ENCODE measurements at regions not wholly inside any gene's neighbourhood (a gene's known extent, or its start where the extent isn't known, plus 50 kb on each side); places are given as distances from the start of the nearest gene placed in this dataset.

DNA sequence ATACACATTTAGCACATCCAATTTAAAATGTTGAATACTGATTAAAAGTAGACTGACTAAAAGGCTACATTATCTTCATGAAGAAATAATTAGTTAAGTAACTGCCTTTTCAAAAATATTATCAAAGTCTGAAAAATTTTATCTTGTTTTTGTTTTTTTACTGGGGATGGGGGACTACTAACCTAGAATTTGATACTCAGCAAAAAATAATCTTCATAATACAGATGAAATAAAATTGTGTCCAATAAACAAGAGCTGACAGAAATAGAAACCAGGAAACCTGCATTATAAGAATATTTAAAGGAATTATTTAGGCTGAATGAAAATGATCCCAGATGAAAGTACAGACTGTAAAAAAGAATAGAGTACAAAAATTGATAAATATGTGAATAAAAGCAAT, 200.7 kb upstream of the RGPD4 start:
- Histone ChIP-seq H3K27me3 (ENCODE audit: control insufficient read depth in 1 of 2, insufficient read depth in 2 of 2, low read length in 2 of 2) (no peaks in the 10 kb centered on the region), H3K4me3 (ENCODE audit: low read length) (no peak overlapping the region), H3K36me3 (ENCODE audit: insufficient read depth, low read length) (no peaks in the 10 kb centered on the region), H3K4me1 (ENCODE audit: insufficient read depth, low read length) (no peaks in the 10 kb centered on the region), H3K9me3 (ENCODE audit: control insufficient read depth in 1 of 2, insufficient read depth in 1 of 2, low read length in 2 of 2) (peaks cover 4 to 14% of the 10 kb centered on the region in 2 experiments), H3K27ac (ENCODE audit: low read depth in 1 of 2, low read length in 2 of 2) (no peak overlapping the region)
- intact Hi-C loops (cut with DNase I, micrococcal nuclease), result no loop called here
- ATAC-seq (ENCODE audit: poor library complexity) (no peak), DNase-seq (no peak)
- TF ChIP-seq, protein P1, sequence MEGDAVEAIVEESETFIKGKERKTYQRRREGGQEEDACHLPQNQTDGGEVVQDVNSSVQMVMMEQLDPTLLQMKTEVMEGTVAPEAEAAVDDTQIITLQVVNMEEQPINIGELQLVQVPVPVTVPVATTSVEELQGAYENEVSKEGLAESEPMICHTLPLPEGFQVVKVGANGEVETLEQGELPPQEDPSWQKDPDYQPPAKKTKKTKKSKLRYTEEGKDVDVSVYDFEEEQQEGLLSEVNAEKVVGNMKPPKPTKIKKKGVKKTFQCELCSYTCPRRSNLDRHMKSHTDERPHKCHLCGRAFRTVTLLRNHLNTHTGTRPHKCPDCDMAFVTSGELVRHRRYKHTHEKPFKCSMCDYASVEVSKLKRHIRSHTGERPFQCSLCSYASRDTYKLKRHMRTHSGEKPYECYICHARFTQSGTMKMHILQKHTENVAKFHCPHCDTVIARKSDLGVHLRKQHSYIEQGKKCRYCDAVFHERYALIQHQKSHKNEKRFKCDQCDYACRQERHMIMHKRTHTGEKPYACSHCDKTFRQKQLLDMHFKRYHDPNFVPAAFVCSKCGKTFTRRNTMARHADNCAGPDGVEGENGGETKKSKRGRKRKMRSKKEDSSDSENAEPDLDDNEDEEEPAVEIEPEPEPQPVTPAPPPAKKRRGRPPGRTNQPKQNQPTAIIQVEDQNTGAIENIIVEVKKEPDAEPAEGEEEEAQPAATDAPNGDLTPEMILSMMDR (IDR thresholded peaks at IDR 0.05), result no peak
- H3K9me3 Mint-ChIP-seq, result peaks cover 15% of the 10 kb centered on the region
- no peaks in the 10 kb centered on the region for H3K36me3 Mint-ChIP-seq (ENCODE audit: low read depth)
- no peak overlapping the region for H3K4me3 Mint-ChIP-seq
- no peaks in the 10 kb centered on the region for H3K27me3 Mint-ChIP-seq
- H3K4me1 Mint-ChIP-seq (ENCODE audit: low read depth), result no peaks in the 10 kb centered on the region
- ChIA-PET POLR2A (no interaction called here), CTCF (no interaction called here)
- no peak overlapping the region for H3K27ac Mint-ChIP-seq

DNA sequence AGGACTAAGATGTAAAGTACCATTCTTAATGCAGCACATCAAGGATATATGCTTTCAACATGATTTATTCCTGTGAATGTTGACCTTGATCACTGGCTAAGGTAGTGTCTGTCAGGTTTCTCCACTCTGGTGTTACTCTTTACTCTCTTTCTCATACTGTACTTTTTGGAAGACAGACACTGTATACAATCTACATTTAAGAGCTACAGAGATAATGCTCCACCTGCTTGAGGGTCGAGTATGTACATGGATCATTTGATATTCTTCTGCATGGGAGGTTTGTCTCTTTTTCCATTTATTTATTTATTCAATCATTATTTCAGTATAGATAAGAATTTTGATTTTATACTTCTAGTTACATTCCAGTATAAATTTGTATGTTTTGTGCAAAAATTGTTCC, 199.5 kb upstream of the RGPD4 start:
- H3K36me3 Mint-ChIP-seq (ENCODE audit: low read depth), result no peaks in the 10 kb centered on the region
- intact Hi-C loops (cut with DNase I, micrococcal nuclease), result no loop called here
- Histone ChIP-seq H3K36me3 (ENCODE audit: insufficient read depth, low read length) (no peaks in the 10 kb centered on the region), H3K27me3 (ENCODE audit: control insufficient read depth in 1 of 2, insufficient read depth in 2 of 2, low read length in 2 of 2) (no peaks in the 10 kb centered on the region), H3K27ac (ENCODE audit: low read depth in 1 of 2, low read length in 2 of 2) (no peak overlapping the region), H3K4me3 (ENCODE audit: low read length) (no peak overlapping the region), H3K4me1 (ENCODE audit: insufficient read depth, low read length) (no peaks in the 10 kb centered on the region), H3K9me3 (ENCODE audit: control insufficient read depth in 1 of 2, insufficient read depth in 1 of 2, low read length in 2 of 2) (peaks cover 4 to 14% of the 10 kb centered on the region in 2 experiments)
- ChIA-PET POLR2A (no interaction called here), CTCF (no interaction called here)
- TF ChIP-seq, protein P1 (IDR thresholded peaks at IDR 0.05), result no peak
- no peak for DNase-seq
- H3K4me3 Mint-ChIP-seq, result no peak overlapping the region
- H3K9me3 Mint-ChIP-seq, result peaks cover 17% of the 10 kb centered on the region
- ATAC-seq (ENCODE audit: poor library complexity), result no peak
- H3K4me1 Mint-ChIP-seq (ENCODE audit: low read depth), result no peaks in the 10 kb centered on the region
- no peaks in the 10 kb centered on the region for H3K27me3 Mint-ChIP-seq
- H3K27ac Mint-ChIP-seq, result no peak overlapping the region

DNA sequence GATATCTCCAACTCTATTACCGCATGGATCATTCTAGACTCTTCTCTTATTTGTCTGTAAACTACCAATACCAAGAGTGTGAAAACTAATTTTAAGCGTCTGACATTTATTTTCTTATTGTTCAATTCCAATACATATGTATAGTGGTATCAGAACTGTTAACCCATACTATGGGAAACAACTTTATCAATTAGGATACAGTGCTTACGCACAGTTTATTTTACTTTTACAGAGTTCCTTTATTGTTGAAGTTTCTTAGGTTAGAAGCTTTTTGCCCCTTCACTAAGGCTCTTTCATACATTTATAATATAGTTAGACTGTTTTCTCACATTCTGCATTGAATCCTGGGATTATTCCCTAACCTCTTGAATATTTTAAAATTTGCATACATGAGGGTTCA, 198.8 kb upstream of the RGPD4 start:
- Histone ChIP-seq H3K4me3 (ENCODE audit: low read length) (no peak overlapping the region), H3K27me3 (ENCODE audit: control insufficient read depth in 1 of 2, insufficient read depth in 2 of 2, low read length in 2 of 2) (no peaks in the 10 kb centered on the region), H3K9me3 (ENCODE audit: control insufficient read depth in 1 of 2, insufficient read depth in 1 of 2, low read length in 2 of 2) (peaks cover 4 to 14% of the 10 kb centered on the region in 2 experiments), H3K4me1 (ENCODE audit: insufficient read depth, low read length) (no peaks in the 10 kb centered on the region), H3K36me3 (ENCODE audit: insufficient read depth, low read length) (no peaks in the 10 kb centered on the region), H3K27ac (ENCODE audit: low read depth in 1 of 2, low read length in 2 of 2) (no peak overlapping the region)
- no peaks in the 10 kb centered on the region for H3K27me3 Mint-ChIP-seq
- H3K4me1 Mint-ChIP-seq (ENCODE audit: low read depth), result no peaks in the 10 kb centered on the region
- ATAC-seq (ENCODE audit: poor library complexity) (no peak), DNase-seq (no peak)
- H3K27ac Mint-ChIP-seq, result no peak overlapping the region
- intact Hi-C loops (cut with DNase I, micrococcal nuclease), result no loop called here
- H3K36me3 Mint-ChIP-seq (ENCODE audit: low read depth), result no peaks in the 10 kb centered on the region
- ChIA-PET CTCF (no interaction called here), POLR2A (no interaction called here)
- peaks cover 17% of the 10 kb centered on the region for H3K9me3 Mint-ChIP-seq
- no peak overlapping the region for H3K4me3 Mint-ChIP-seq
- TF ChIP-seq, protein P1 (IDR thresholded peaks at IDR 0.05), result no peak
